MM.1S (cell line): ENCODE measurements at regions not wholly inside any gene's neighbourhood (a gene's known extent, or its start where the extent isn't known, plus 50 kb on each side); places are given as distances from the start of the nearest gene placed in this dataset.

Experiments
- DNase-seq: peaks from one replicate; pipeline ENCODE4 v3.0.0-alpha.2; 2015
- H2AFZ ChIP-seq: fragments of 300-600 bp; sonication (generic); 2 replicates; pipeline ENCODE4 v1.6.0; 2016; ENCODE audit warnings: antibody characterized with exemption, low read length
- H3F3A ChIP-seq: fragments of 300-600 bp; sonication (generic); 2 replicates; pipeline ENCODE4 v1.6.1; 2016; ENCODE audit warnings: mild to moderate bottlenecking, antibody characterized with exemption, low read length, moderate library complexity, mixed read lengths; ENCODE audit not compliant: insufficient read depth
- H3K27ac ChIP-seq: fragments of 300-600 bp; sonication (generic); 2 replicates; pipeline ENCODE4 v1.5.1; 2016; ENCODE audit warnings: mild to moderate bottlenecking, low read length
- H3K27me3 ChIP-seq: fragments of 300-600 bp; sonication (generic); replicated peaks from 2 replicates; pipeline ENCODE4 v1.6.0; 2016; ENCODE audit warnings: low read length; ENCODE audit not compliant: insufficient read depth
- H3K36me3 ChIP-seq: fragments of 300-600 bp; sonication (generic); replicated peaks from 2 replicates; pipeline ENCODE4 v1.6.1; 2016; ENCODE audit warnings: mild to moderate bottlenecking, low read length, mixed read lengths; ENCODE audit not compliant: insufficient read depth
- H3K4me1 ChIP-seq: fragments of 300-600 bp; sonication (generic); 2 replicates; pipeline ENCODE4 v1.6.1; 2016; ENCODE audit warnings: low read length, mixed read lengths
- H3K4me2 ChIP-seq: fragments of 300-600 bp; sonication (generic); 2 replicates; pipeline ENCODE4 v1.6.0; 2016; ENCODE audit warnings: low read depth, low read length
- H3K4me3 ChIP-seq: fragments of 300-600 bp; sonication (generic); 2 replicates; pipeline ENCODE4 v1.5.1; 2016; ENCODE audit warnings: low read length, mixed read lengths
- H3K79me2 ChIP-seq: fragments of 300-600 bp; sonication (generic); 2 replicates; pipeline ENCODE4 v1.6.1; 2016; ENCODE audit warnings: mixed run types, low read length, mixed read lengths
- H3K9ac ChIP-seq: fragments of 300-600 bp; sonication (generic); 2 replicates; pipeline ENCODE4 v1.6.1; 2016; ENCODE audit warnings: low read length, mixed read lengths
- H3K9me2 ChIP-seq: fragments of 300-600 bp; sonication (generic); replicated peaks from 2 replicates; pipeline ENCODE4 v1.6.1; 2016; ENCODE audit warnings: mild to moderate bottlenecking, low read length, mixed read lengths; ENCODE audit not compliant: insufficient read depth
- H3K9me3 ChIP-seq: fragments of 300-600 bp; sonication (generic); replicated peaks from 2 replicates; pipeline ENCODE4 v1.6.1; 2016; ENCODE audit warnings: mild to moderate bottlenecking, low read length, mixed read lengths; ENCODE audit not compliant: insufficient read depth
- H4K20me1 ChIP-seq: fragments of 300-600 bp; sonication (generic); 2 replicates; pipeline ENCODE4 v1.6.1; 2016; ENCODE audit warnings: mild to moderate bottlenecking, low read length, moderate library complexity, mixed read lengths; ENCODE audit not compliant: insufficient read depth
- EZH2 ChIP-seq: fragments of 300-600 bp; sonication (generic); optimal IDR thresholded peaks from 2 replicates; pipeline ENCODE3; 2017; ENCODE audit warnings: low read depth, mild to moderate bottlenecking, antibody characterized with exemption, low read length, mixed read lengths
- EZH2phosphoT487 ChIP-seq: fragments of 300-600 bp; sonication (generic); IDR thresholded peaks from 2 replicates; pipeline ENCODE4 v1.6.1; 2018; ENCODE audit warnings: antibody characterized with exemption, low read length
- TF ChIP-seq, protein P1 (sequence below): fragments of 300-600 bp; sonication (generic); IDR thresholded peaks from 2 replicates; pipeline ENCODE4 v1.5.1; 2016; ENCODE audit warnings: antibody characterized with exemption, low read length, mixed read lengths

DNA sequence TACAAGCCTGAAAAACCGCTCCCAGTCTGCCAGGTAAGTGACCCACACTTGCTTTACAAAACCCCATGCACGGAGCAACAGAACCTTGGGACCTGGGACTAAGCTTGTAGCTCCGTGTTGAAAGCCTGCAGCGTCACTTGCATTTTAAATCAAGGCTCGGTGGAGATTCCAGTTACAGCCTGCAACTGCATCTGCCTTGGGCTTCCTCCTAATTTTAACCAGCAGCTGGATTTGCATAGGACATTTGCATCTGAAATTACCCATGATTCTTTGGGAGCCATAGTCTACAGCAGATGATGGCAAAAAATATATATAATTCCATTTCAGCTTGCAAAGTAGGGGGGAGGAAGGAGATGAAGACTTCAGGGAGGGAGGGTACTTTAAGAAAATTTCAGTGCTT, 62.4 kb upstream of the IGSF21 start:
- H3K4me3 ChIP-seq: no peak overlapping the region
- peaks cover 81% of the 10 kb centered on the region for H3K27me3 ChIP-seq
- H3K36me3 ChIP-seq: no peaks in the 10 kb centered on the region
- H3K9ac ChIP-seq: no peak overlapping the region
- H3K4me2 ChIP-seq: no peak overlapping the region
- TF ChIP-seq, protein P1, sequence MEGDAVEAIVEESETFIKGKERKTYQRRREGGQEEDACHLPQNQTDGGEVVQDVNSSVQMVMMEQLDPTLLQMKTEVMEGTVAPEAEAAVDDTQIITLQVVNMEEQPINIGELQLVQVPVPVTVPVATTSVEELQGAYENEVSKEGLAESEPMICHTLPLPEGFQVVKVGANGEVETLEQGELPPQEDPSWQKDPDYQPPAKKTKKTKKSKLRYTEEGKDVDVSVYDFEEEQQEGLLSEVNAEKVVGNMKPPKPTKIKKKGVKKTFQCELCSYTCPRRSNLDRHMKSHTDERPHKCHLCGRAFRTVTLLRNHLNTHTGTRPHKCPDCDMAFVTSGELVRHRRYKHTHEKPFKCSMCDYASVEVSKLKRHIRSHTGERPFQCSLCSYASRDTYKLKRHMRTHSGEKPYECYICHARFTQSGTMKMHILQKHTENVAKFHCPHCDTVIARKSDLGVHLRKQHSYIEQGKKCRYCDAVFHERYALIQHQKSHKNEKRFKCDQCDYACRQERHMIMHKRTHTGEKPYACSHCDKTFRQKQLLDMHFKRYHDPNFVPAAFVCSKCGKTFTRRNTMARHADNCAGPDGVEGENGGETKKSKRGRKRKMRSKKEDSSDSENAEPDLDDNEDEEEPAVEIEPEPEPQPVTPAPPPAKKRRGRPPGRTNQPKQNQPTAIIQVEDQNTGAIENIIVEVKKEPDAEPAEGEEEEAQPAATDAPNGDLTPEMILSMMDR: no peak
- TF ChIP-seq EZH2phosphoT487: no peak
- TF ChIP-seq EZH2: no peak
- H3K9me3 ChIP-seq: no peaks in the 10 kb centered on the region
- no peaks in the 10 kb centered on the region for H3F3A ChIP-seq
- DNase-seq: no peak
- H3K27ac ChIP-seq: no peak overlapping the region
- H3K9me2 ChIP-seq: no peaks in the 10 kb centered on the region
- H4K20me1 ChIP-seq: no peaks in the 10 kb centered on the region
- no peaks in the 10 kb centered on the region for H3K79me2 ChIP-seq
- no peak overlapping the region for H2AFZ ChIP-seq
- no peaks in the 10 kb centered on the region for H3K4me1 ChIP-seq

DNA sequence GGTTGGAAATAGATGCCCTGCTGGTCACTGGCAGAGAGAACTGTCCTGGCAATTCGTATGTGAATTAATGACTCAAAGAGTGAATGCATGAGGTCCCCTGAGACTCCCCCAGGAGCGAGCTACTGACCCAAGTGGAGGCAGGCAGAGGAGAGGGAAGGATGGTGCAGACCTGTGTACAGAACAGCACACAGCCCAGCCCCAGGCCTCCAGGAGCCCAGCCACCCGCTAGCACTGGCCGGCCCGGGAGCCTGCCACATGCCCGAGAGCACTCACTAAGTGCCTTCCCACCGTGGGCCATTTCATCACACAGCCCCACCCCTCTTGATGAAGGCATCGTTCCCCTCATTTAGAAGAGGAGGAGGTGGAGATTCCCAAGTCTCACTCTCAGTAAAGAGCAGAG, 62.0 kb upstream of the IGSF21 start:
- Histone ChIP-seq H3K9ac (no peak overlapping the region), H4K20me1 (no peaks in the 10 kb centered on the region), H3K36me3 (no peaks in the 10 kb centered on the region), H3K27me3 (peaks cover 81% of the 10 kb centered on the region), H3K79me2 (no peaks in the 10 kb centered on the region), H3K9me2 (no peaks in the 10 kb centered on the region), H3K4me1 (no peaks in the 10 kb centered on the region), H3K4me3 (no peak overlapping the region), H3K9me3 (no peaks in the 10 kb centered on the region), H3K27ac (no peak overlapping the region), H2AFZ (no peak overlapping the region), H3K4me2 (no peak overlapping the region), H3F3A (no peaks in the 10 kb centered on the region)
- TF ChIP-seq EZH2phosphoT487 (no peak), EZH2 (no peak)
- TF ChIP-seq, protein P1: no peak
- no peak for DNase-seq

DNA sequence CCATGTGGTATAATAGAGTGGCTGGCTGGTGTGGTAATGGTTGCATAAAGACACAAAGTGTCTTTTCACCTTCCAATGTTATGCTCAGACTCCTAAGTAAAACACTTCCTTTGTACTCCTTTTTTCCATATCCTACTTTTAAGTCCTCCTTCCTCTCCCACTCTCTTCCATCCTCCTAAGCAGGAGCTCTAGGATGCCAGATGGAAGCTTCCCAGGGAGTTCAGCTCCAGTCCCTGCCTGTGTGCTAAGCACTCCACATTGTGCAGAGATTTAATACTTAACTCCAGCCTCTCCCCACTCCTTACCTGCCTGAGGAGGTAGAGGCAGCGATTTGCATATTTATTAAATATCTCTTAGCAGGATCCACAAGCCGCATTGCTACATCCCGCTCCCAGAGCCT, 60.5 kb upstream of the IGSF21 start:
- no peaks in the 10 kb centered on the region for H3F3A ChIP-seq
- H2AFZ ChIP-seq: no peak overlapping the region
- no peak overlapping the region for H3K27ac ChIP-seq
- no peaks in the 10 kb centered on the region for H3K9me2 ChIP-seq
- no peaks in the 10 kb centered on the region for H3K4me1 ChIP-seq
- H3K4me2 ChIP-seq: no peak overlapping the region
- H4K20me1 ChIP-seq: no peaks in the 10 kb centered on the region
- H3K27me3 ChIP-seq: peaks cover 85% of the 10 kb centered on the region
- DNase-seq: no peak
- no peaks in the 10 kb centered on the region for H3K36me3 ChIP-seq
- H3K79me2 ChIP-seq: no peaks in the 10 kb centered on the region
- H3K4me3 ChIP-seq: no peak overlapping the region
- no peak overlapping the region for H3K9ac ChIP-seq
- TF ChIP-seq, protein P1: no peak
- no peak for TF ChIP-seq EZH2
- TF ChIP-seq EZH2phosphoT487: no peak
- no peaks in the 10 kb centered on the region for H3K9me3 ChIP-seq

DNA sequence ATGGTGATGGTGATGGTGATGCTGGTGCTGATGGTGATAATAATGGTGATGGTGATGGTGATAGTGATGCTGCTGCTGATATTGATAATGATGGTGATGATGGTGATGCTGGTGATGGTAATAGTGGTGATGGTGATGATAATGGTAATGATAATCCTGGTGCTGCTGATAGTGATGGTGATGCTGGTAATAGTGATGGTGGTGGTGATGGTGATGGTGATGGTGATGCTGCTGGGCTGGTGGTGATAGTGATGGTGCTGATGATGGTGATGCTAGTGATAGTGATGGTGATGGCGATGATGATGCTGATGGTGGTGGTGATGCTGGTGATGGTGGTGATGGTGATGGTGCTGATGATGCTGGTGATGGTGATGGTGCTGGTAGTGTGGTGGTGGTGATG, 58.4 kb upstream of the IGSF21 start:
- H3F3A ChIP-seq: no peaks in the 10 kb centered on the region
- H3K9me3 ChIP-seq: no peaks in the 10 kb centered on the region
- H3K9me2 ChIP-seq: no peaks in the 10 kb centered on the region
- no peaks in the 10 kb centered on the region for H3K79me2 ChIP-seq
- DNase-seq: no peak
- no peak overlapping the region for H2AFZ ChIP-seq
- TF ChIP-seq EZH2phosphoT487: no peak
- no peak for TF ChIP-seq EZH2
- TF ChIP-seq, protein P1: no peak
- no peaks in the 10 kb centered on the region for H3K36me3 ChIP-seq
- H3K27me3 ChIP-seq: peaks cover 89% of the 10 kb centered on the region
- no peak overlapping the region for H3K4me3 ChIP-seq
- no peaks in the 10 kb centered on the region for H4K20me1 ChIP-seq
- no peak overlapping the region for H3K27ac ChIP-seq
- H3K4me2 ChIP-seq: no peak overlapping the region
- no peak overlapping the region for H3K9ac ChIP-seq
- H3K4me1 ChIP-seq: no peaks in the 10 kb centered on the region
